ENCODE measurements at regions not wholly inside any gene's neighbourhood (a gene's known extent, or its start where the extent isn't known, plus 50 kb on each side); places are given as distances from the start of the nearest gene placed in this dataset.

DNA sequence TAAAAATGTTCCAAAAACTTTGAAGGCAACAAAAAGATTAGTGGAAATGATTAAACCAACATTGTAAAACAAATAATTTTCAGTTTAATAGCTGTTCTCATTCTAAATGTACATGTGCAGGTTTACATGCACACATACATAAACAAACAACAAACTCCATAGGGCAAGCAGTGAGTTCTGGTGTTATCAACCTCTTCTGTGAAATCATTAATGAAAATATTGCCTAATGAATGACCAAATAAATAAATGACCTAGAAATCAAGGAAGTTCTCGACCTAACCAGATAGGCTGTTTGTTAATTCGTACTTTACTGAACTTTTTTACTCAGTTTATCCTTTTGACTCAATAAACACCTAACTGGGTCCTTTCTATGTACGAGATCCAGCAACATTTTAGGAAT lies 165.5 kb upstream of the RORB start:
- no peak overlapping the region for H3K4me3 ChIP-seq (ENCODE audit: low read depth, low read length)
- TF ChIP-seq, protein P1, sequence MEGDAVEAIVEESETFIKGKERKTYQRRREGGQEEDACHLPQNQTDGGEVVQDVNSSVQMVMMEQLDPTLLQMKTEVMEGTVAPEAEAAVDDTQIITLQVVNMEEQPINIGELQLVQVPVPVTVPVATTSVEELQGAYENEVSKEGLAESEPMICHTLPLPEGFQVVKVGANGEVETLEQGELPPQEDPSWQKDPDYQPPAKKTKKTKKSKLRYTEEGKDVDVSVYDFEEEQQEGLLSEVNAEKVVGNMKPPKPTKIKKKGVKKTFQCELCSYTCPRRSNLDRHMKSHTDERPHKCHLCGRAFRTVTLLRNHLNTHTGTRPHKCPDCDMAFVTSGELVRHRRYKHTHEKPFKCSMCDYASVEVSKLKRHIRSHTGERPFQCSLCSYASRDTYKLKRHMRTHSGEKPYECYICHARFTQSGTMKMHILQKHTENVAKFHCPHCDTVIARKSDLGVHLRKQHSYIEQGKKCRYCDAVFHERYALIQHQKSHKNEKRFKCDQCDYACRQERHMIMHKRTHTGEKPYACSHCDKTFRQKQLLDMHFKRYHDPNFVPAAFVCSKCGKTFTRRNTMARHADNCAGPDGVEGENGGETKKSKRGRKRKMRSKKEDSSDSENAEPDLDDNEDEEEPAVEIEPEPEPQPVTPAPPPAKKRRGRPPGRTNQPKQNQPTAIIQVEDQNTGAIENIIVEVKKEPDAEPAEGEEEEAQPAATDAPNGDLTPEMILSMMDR (IDR thresholded peaks at IDR 0.05; ENCODE audit: insufficient read depth, low read depth, low read length) = no peak
- DNase-seq (ENCODE audit: low read depth) = no peak

DNA sequence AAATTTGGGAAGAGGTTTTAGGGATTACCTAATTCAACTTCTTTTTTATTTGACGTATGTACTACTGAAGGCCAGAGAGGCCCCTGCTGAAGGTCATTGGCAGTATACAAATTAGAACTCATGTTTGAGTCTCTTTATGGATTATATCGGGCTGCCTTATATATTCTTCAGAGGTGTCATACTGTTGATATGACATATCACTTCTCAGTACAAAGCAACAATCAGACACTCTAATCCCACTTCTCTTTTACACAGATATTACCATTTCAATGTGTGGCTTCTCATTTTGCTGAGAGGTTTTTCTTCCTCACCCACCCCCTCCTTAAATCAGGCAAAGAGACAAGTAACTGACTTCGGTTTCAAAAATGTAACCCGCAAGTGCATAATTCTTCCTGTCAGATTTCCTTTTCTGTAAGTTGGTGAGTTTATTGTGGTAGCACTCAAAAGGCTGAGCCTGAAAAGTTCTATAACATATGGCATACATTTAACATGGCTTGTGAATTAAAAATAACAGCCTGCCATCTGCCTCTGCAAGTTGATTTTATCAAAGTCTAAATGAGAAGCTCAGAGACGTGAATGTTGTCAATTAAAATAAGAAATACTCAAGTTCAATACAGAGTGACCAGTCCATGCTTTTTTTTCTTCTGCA lies 163.6 kb upstream of the RORB start:
- no peak overlapping the region for H3K4me3 ChIP-seq (ENCODE audit: low read depth, low read length)
- DNase-seq (ENCODE audit: low read depth) = no peak
- TF ChIP-seq, protein P1 (IDR thresholded peaks at IDR 0.05; ENCODE audit: insufficient read depth, low read depth, low read length) = no peak

DNA sequence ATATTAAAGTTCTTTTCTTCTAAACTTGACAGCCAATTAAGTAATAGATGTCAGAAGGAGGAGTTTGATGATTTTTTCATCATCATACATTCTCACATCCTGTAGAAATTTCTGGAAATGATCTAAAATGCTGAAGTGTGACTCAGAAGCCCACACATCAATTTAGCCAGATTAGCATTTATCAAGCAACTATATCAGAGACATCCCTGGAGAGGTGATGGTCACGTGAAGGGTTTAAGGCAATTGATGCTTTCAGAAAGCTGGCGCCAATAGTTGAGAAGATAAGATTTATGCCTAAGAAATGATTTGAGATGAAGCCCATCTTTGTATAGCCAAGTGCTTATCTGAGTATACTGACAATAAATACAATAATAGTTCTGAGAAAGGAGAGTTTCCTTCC lies 162.9 kb upstream of the RORB start:
- no peak overlapping the region for H3K4me3 ChIP-seq (ENCODE audit: low read depth, low read length)
- TF ChIP-seq, protein P1 (IDR thresholded peaks at IDR 0.05; ENCODE audit: insufficient read depth, low read depth, low read length) = no peak
- no peak for DNase-seq (ENCODE audit: low read depth)

DNA sequence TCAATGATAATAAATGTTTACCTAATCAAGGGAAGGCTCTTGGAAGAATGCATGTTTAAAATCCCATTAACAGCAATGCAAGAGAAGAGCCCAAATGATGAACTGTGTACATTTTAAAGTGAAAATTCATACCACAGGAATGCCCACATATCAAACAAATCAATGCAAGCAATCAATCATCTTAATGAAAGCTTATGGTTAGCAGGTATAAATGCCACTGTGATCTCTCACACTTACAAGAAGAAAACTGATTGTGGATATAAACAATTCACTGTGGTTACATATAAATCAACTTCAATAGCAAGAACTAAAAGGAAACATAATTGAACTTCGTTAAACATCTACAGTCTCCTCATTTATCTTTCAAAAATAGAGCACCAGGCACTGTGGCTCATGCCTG lies 161.0 kb upstream of the RORB start:
- H3K4me3 ChIP-seq (ENCODE audit: low read depth, low read length) = no peak overlapping the region
- TF ChIP-seq, protein P1 (IDR thresholded peaks at IDR 0.05; ENCODE audit: insufficient read depth, low read depth, low read length) = no peak
- DNase-seq (ENCODE audit: low read depth) = peak; percentile 8

DNA sequence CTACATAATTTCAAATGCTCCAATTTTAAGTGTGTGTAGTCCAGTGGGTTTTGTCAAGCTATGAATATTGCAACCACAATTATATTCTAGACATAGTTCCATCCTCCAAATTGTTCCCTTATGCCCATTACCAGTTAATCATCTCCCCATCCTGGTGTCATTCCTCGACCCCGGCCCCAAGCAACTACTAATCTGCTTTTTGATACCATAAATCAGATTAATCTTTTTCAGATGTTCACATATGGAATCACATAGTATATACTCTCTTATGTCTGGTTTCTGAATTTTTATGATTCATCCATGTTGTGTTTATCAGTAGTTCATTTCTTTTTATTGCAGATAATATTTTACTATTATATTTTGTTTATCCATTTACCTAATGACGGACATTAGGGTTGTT lies 148.4 kb upstream of the RORB start:
- DNase-seq (ENCODE audit: low read depth) = no peak
- H3K4me3 ChIP-seq (ENCODE audit: low read depth, low read length) = no peak overlapping the region
- TF ChIP-seq, protein P1 (IDR thresholded peaks at IDR 0.05; ENCODE audit: insufficient read depth, low read depth, low read length) = no peak

DNA sequence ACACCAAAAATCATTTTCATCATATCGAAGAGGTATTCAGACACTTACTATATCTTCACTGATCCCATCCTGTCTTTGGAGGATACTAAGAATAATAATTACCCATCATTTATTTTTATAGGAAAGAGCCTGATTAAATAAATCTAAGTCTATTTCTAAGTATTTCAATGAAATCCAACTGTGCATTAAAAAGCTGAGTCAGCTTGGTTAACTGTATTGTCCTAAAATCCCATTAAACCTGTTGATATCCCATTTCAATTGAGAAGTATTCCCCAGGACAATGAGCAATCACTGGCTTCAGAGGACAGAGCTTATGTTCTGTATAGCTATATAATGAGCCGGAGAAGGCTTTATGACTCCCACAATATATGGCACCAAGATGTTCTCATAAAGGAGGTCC lies 142.0 kb upstream of the RORB start:
- H3K4me3 ChIP-seq (ENCODE audit: low read depth, low read length) = no peak overlapping the region
- TF ChIP-seq, protein P1 (IDR thresholded peaks at IDR 0.05; ENCODE audit: insufficient read depth, low read depth, low read length) = no peak
- no peak for DNase-seq (ENCODE audit: low read depth)

DNA sequence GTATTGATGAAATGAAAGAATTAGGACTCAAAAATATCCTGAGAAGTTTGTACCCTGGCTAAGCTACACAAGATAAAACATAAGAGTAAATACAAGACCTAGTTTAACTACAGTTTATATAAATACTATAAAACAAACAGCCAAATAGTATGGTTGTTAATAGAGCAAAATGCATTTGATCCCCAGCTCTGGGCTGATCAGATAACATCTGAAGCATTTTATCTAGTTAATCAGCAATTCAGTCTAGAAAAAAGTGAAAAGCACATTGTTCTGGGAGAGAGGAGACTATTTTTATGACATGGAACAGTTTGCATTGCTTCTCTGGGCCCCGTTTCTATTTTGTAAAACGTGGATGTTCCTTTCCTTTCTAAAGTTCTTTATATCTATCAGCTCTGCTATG lies 139.6 kb upstream of the RORB start:
- TF ChIP-seq, protein P1 (IDR thresholded peaks at IDR 0.05; ENCODE audit: insufficient read depth, low read depth, low read length) = no peak
- no peak for DNase-seq (ENCODE audit: low read depth)
- H3K4me3 ChIP-seq (ENCODE audit: low read depth, low read length) = no peak overlapping the region

Measured in fibroblast of villous mesenchyme (primary cell).